Right lung (tissue), 2 donors: ENCODE measurements at regions not wholly inside any gene's neighbourhood (a gene's known extent, or its start where the extent isn't known, plus 50 kb on each side); places are given as distances from the start of the nearest gene placed in this dataset.
"Not testable (repeated sequence)": the region's sequence is repeated elsewhere in the genome, so short reads cannot be mapped to it uniquely, and the experiment has no call there.

Source experiments
- DNase-seq, 2 donors: peaks; one replicate each; pipeline ENCODE4 v3.0.0-alpha.2; 2013

DNA sequence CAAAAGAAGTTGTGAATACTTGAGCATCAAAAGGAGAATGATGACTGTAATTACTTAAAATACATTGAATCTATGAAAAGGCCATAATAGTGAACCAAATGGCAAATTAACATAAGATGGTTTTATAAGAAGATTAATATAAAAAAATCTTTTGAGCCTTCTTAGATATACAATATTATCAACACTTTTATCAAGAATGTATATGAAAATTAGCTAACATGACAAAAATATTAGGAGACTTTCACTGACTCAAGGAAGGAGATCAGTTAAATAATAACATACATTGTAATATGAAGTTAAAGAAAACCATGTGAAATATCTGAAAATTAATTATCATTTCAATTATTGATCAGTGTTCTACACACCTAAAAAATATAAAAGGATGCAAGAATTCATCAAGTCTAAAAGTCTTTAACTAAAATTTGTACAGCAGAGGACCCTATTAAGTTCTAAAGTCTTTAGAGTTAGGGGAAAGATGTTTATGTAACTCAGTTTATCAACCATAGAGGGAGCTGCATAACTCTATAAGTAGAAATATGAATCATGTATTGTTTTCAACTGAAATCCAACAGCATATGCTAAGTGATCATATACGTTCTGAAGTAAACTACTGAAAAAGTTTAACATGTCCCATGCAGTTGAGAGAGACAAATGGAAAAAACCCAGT is 756.1 kb upstream of the MIR17HG start:
- no peak for DNase-seq

DNA sequence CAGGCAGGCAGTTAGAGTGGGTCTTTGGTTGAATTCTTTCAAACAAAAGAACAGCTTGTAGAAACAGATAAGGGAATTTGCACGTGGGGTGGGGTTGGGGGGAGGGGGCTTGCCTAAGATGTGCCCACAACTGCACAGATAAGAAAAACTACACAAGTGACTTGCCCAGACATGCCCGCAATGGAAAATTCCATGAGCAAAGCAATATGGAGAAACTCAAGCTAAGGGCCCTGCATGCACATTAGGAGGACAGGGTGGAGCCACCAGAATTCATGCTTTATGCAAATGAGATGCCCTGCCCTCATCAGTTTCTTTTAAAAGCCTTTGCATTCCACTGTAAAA is 755.6 kb upstream of the MIR17HG start:
- no peak for DNase-seq

DNA sequence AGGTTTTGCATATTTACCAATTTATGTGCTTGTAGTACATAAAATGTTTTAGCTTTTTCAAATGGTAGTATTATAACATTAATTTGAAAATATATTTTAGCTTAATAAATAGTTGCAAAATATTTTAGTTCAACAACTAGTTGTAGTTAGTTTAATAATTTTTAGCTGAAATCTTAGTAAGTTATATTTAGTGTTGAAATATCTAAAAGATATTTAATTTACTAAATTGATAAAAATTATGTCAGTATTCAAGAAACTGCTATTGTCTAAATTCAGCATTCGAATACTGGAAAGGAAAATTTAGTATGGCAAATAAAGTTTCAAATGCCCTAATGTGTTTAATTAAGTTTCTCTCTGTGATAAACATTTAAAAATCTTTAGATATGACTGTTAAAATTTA is 754.5 kb upstream of the MIR17HG start:
- DNase-seq, result no peak

DNA sequence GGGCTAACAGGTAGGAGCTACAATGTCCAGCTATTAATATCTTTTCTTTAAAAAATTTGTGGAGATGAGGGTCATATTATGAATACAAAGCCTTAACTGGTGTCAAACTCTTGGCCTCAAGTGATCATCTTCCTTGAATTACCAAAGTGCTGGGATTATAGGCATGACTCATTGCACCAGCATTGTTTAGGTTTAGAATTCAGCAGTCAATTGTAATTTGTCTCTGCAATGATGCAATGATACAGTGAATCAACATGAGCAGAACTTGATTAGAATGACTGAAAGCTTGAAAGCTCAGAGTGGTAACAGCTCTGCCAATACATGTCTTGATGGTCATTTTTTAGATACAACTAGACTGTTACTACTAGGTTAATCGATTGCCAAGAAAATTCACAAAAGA is 752.8 kb upstream of the MIR17HG start:
- DNase-seq, result no peak

DNA sequence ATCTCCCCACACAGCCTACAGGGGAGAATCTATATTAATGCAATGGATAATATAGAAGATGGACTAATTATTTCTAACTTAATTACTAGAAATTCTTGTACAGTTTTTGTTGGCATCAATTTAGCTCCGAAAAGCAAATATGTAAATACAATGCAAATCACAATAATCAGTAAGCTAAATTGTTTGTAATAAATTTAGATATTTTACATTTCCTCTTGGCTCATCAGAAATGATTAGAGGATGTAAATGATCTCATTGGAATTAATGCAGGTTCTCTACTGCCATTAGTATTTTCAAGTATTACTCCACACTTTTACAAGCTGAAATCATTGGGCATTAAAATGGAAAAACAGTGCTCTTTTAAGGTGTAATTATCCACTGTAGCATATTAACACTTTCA is 741.8 kb upstream of the MIR17HG start:
- DNase-seq, result no peak

DNA sequence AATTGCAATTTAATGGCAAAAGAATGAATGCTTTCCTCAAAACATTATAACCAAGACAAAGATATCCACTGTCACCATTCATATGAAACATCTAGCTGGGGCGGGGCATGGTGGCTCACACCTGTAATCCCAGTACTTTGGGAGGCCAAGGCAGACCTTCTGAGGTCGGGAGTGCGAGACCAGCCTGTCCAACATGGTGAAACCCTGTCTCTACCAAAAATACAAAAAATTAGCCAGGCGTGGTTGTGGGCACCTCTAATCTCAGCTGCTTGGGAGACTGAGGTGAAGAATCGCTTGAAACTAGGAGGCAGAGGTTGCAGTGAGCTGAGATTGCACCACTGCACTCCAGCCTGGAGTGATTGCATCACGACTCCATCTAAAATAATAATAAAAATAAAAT is 740.6 kb upstream of the MIR17HG start:
- not testable (repeated sequence) for DNase-seq

DNA sequence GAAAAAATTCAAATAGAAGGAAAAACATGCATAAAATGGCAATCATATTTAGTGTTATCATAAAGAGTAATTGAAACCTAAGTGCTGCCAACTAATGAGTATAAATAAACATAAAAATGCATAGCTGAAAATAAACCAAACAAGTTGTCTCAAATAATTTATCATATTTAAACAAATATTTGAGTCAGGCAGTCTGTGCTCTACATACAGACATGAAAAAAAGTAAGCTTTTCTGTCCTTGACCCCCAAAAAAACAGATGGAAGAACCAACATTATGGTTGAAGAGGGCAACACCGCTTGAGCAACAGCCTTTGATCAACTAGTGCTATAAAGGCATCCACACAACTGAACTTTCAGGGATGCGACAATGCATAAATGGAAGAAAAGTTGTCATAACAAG is 735.1 kb upstream of the MIR17HG start:
- peak; percentile 11 to 17 for DNase-seq

DNA sequence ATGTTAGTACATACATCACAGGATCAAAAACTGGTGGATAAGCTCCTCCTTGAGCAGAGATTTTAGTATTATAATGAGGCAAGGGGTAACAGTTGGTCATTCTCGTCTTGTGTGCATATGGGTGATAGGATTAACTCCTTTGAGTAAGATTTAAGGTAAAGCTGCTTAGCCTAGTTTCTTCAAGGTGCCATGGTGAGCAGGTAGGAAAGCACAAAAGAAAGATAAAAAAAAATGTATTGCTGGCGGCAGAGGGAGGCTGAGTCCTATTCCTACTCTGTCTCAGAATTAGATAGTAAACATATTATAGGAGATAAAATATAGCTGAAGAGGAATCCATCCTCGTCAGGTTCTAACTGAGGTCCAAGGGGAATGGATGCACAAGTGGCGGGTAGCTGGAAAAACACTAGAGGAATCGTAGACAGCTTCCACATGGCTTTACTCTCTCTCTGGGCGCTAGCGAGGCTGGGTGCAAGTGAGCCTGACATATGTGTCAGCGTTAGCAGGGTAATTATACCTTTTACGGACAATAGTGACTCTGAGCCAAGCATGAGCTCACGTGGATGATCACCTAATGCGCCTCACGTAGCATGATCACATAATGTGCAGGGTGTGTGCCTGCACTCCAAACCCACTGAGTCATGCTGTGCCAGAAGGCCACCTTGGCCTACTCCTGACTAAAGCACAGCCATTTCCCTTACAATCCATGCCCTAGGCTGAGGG is 734.3 kb upstream of the MIR17HG start:
- no peak for DNase-seq

DNA sequence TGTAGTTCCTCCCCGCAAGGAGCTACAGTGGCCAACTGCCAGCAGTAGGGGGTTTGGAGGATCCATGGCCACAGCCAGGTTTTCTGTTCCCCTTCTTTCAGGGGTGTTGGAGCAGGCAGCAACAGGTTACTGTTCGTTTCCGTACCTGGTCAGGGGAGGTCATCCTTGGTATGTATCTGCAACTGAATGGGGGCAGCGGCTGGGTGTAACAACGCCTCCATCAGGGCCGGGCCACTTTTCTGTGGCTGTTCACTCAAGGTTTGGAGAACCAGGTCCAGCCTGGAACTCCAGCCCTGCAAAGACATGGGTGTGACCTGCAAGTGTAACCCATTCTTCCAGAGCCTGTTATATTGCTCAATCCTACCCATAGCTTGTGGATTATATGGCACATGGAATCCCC is 732.3 kb upstream of the MIR17HG start:
- DNase-seq, result no peak

DNA sequence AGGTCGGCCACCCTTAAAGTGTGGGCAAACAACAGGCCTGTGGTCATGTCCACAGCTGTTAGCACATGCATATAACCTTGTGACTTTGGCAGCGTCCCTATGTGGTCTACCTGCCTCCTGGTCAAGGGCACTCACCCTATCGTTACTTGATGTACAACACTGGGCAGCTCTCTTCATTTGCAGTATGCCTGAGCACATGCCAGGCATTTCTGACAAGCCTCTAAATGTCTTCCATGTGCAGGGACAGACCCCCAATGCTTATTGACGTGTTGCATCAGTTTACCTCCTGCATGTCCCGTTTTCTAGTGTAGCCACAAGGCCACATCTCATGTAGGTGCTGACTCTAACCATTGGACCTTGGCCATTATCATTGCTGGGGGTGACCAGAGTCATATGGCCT is 731.7 kb upstream of the MIR17HG start:
- no peak for DNase-seq

DNA sequence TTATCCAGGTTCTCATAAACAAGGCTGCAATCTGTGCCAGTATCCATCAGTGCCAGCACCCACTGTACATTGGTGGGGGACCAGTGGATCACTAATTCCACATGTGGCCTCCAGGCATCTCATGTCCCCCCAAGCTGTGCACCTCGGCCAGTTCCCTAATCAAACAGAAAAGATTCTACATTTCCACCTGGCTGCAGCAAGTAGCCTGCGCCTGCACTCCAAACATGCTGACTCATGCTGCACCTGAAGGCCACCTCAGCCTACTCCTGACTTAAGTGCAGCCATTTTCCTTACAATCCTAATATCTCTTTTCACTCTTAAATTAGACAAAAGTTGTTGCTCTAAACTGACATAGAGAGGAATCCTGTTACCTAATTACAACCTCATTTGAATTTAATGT is 729.4 kb upstream of the MIR17HG start:
- DNase-seq, result no peak

DNA sequence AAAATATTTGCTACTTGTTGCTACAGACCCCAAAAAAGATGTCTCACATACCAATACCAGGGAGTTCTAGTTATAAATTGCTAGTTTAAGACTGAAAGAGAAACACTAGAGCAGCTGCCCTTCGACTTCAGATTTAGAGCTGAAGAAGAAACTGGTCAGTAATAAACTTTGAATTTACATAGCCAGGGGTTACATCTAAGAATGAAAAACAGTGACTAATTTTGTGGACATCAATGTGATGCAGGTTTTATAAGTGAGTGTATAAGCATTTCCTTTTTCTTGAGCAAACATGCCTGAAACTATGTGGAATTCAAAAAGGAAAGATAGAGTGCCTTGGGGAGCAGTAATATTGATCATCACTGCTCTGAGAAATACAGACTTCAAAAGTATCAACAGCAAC is 724.9 kb upstream of the MIR17HG start:
- no peak for DNase-seq

DNA sequence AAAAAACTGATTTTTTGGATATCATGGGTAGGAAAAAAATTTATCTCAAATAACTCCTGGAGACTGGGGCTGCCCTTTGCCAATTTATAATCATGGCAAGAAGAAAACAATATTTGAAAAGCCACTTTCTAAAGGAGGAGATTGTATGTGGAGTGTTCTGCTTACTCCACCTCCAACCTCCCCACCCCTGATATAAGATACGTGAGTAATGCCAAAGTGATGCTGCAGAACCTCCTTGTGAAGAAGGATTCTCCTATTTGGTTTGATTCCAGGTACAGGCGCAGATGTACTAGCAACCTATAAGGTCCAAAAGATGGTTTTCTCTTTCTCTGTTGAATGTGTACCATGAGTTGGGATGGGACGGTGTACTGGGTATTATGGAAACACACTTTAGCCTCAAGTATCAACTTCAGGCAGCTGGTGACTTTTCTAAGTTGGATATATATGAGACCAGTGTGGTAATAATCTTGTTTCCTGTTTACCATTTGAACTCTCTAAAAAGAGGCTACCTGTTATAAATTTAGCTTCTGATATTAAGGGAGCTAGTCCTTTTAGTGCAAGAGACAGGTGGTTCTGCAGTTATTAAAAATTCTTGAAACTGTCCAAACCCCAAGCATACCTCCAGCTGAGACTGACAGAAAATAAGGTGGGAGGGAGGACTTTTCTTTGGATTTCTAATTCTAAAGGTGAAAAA is 724.0 kb upstream of the MIR17HG start:
- DNase-seq, result no peak

DNA sequence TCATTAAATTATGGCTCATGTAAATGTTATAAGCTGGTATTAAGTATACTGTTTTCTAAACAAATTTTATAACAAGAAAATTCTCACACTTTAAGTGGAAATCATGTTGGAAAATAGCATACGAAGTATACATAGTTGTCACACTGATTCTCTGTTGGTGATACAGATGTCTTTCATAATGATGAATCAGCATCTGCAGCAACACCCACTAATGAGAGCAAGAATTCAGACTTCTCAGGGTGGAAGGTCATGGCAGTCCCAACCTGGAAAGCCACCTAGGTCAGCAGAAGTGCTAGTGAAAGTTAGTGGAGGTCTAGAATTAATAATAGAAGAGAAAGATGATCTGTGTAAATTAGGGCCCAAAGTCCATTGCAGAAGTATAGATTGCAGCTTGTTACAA is 719.7 kb upstream of the MIR17HG start:
- no peak for DNase-seq

DNA sequence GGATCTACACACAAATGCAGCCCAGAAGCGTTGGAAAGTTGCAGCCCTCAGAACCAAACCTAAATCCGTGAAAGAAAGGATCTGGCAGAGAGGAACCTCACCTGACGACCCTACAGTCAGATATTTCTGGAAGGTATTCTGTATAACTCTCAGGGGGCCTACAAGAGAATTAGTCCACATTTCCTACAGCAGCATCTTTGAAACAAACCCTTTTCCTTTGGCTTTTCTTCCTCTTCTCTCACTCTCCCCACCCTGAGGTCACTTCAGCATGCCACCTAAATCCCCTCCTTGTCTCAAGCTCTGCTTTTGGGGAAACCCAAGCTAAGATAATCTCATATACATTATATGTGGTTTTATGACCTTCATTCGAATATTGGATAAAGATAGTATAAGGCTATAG is 719.0 kb upstream of the MIR17HG start:
- no peak for DNase-seq

DNA sequence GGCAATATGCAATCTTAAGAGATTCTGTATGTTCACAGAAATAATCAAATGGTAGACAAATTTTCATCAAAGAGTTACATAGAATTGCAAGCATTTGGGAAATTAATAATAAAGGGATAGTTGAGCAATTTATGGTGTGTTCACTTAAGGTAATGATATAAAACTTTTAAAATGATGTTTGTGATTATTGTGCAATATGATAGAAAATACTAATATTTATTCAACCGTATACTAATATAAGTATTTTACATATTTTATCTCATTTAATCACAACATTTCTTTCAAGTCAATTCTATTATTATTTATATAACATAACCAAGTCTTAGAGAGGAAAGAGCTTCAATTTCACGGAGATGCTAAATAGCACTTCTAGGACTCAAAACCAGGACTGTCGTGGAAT is 716.8 kb upstream of the MIR17HG start:
- DNase-seq, result no peak

DNA sequence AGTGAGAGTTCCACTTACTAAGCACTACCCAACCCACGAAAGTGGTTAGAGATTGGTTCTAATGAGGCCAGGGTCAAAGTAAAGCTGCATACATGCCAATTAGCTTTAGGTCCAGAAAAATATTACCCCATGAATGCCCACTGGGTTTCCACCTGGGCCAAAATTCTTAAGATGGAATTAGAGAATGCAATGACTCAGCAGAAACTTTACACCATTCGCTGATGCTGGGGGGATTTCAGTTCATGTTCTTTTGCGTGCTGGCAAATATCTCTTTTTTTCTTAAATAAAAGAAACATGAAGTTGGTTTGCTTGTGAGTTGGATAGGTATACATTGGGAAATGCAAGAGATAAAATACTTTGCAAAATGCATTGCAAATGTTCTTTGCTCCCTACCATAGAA is 715.3 kb upstream of the MIR17HG start:
- no peak for DNase-seq

DNA sequence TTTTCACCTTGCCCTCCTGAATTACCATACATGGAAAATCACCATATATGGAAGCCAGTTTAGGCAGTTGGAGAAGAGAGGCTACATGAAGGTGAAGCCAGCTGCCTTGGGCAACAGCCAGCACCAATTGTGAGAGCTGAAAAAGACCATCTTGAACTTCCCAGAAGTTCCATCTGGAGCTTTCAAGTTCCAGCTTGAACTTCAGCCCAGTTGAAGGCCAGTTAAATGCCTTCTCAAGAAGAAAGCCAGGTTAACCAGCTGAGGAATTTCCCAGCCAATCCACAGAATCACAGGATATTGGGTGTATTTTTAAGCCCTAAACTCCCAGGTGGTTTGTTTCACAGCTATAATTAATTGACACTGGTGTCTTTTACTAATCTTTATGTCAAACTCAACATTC is 713.6 kb upstream of the MIR17HG start:
- DNase-seq, result no peak

DNA sequence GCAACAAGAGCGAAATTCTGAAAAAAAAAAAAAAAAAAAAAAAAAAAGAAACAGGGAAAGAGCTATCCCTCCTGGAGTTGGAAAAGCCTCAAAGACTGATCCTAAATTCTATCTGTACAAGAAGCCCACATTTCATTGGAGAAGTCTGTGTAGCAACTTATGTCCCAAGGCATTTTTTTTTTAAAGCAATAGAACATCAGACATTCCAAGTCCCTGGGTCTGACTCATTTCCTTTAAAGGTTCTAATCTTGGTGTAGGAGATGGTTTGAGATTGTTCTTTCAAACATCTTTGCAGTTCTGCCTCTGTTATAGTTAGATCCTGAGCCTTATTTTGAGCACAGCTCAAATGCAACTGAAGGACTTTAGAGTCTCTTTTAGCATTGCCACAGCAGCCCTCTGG is 706.5 kb upstream of the MIR17HG start:
- DNase-seq, result no peak

DNA sequence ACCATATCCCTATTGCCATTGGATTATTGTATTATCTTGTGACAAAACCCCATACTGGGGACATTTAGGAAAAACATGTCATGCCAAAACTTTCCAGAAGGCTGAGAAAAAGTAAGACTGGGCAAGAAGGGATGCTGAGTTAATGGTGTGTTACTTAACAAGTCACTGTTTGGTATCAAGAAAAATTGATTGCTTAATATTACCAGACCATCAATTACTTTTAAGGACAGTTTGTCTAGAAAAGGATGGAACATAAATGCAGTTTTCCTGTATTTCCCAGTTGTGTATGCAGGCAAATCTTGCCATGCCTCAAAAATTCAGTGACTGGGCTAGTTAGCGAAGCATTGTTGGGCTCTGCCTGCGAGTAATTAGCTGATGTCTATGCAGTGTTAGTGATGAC is 705.6 kb upstream of the MIR17HG start:
- no peak for DNase-seq

DNA sequence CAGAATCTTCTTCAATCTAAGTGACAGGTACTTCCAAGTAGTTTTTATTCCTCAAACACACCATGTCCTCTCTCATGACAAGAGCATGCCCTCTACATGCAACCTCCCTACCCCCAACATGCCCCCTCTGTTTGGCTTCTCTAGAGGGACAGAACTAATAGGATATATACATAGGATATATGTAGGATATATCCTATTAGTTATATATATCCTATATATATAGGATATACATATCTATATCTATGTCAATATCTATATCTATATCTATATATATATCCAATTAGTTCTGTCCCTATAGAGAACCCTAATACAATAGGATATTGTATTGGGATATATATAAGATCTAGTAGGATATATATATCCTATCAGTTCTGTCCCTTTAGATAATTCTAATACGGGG is 701.9 kb upstream of the MIR17HG start:
- DNase-seq, result no peak

DNA sequence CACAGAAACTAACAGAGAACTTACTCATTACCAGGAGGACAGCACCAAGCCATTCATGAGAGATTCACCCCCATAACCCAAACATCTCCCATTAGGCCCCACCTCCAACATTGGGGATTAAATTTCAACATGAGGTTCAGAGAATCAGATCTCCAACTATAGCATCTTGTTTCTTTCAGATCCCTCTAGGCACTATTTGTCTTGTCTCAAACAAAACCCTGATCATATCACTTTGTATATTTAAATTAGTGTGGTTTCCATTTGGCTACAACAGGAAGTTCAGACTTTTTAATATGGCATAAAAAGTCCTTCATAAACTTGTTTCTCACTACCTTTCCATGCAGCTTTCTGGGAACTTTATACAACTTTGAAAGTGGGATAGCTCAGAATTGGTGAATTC is 699.0 kb upstream of the MIR17HG start:
- DNase-seq, result no peak

DNA sequence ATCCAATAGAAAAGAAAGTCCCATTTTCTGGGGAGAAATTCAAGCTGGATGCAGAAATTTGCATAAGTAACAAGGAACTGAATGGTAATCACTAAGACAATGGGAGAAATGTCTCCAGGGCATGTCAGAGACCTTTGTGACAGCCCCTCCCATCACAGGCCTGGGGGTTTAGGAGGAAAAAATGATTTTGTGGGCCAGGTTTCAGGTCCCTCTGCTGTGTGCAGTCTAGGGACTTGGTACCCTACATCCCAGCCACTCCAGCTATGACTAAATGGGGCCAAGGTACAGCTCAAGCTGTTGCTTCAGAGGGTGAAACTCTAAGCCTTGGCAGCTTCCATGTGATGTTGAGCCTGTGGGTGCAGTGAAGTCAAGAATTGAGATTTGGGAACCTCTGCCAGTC is 695.5 kb upstream of the MIR17HG start:
- no peak for DNase-seq

DNA sequence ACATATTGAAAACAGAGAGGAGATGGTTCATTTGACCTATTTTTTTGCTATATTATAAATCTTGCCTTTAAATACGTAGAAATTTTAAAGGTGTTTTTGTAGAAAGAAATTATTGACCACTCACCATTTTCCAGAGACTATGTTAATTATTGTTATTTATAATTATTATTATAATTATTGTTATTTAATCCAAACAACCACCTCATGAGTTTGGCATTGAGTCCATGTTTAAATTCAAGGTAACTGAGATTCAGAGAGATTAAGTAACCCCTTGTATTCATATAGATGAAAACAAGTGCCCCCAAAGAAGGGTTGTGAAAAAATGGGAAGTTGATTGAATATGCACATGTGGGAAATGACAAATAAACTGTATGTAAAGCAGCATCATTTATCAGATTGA is 692.5 kb upstream of the MIR17HG start:
- no peak for DNase-seq
